Activated naive CD8-positive, alpha-beta T cell treated with anti-CD3 and anti-CD28 coated beads, Interleukin-2, amount 10 ng/mL, durations not matched to agents 7 days and 5 days (primary cell): ENCODE measurements at regions not wholly inside any gene's neighbourhood (a gene's known extent, or its start where the extent isn't known, plus 50 kb on each side); places are given as distances from the start of the nearest gene placed in this dataset.

Experiments used
- ATAC-seq: fragments of 150-1000 bp; cut with Tn5 transposase; one replicate; pipeline ENCODE4 v1.10.0; 2021; ENCODE audit warnings: low read depth, moderate library complexity
- POLR2A ChIA-PET: fragments of 350-600 bp; sonication (Branson Sonifier 250); formaldehyde crosslinking; loops from one replicate; lab custom pipeline; 2021; ENCODE audit warnings: antibody characterized with exemption; lab: Charles Lee
- DNase-seq: peaks from one replicate; pipeline ENCODE4 v3.0.0; 2021
- H3K27ac Mint-ChIP-seq: one replicate; pipeline ENCODE4 v1.8.0; 2022; ENCODE audit warnings: mild to moderate bottlenecking, mixed read lengths
- H3K27me3 Mint-ChIP-seq: one replicate; pipeline ENCODE4 v1.8.0; 2022; ENCODE audit warnings: mild to moderate bottlenecking, moderate library complexity, mixed read lengths
- H3K36me3 Mint-ChIP-seq: one replicate; pipeline ENCODE4 v1.8.0; 2021; ENCODE audit warnings: mild to moderate bottlenecking, mixed read lengths
- H3K4me1 Mint-ChIP-seq: one replicate; pipeline ENCODE4 v1.8.0; 2021; ENCODE audit warnings: mixed read lengths
- H3K4me3 Mint-ChIP-seq: one replicate; pipeline ENCODE4 v1.8.0; 2022; ENCODE audit warnings: mild to moderate bottlenecking, moderate library complexity, mixed read lengths
- H3K9me3 Mint-ChIP-seq: one replicate; pipeline ENCODE4 v1.8.0; 2021; ENCODE audit warnings: mixed read lengths

GRCh38 chr11:88398791-88399570 is 61.4 kb upstream of the CTSC start:
- Mint-ChIP-seq H3K9me3 (peaks cover 1% of the 10 kb centered on the region), H3K27ac (no peak overlapping the region), H3K36me3 (peaks cover 7% of the 10 kb centered on the region), H3K4me3 (no peak overlapping the region), H3K27me3 (no peaks in the 10 kb centered on the region), H3K4me1 (peaks cover 8% of the 10 kb centered on the region)
- ATAC-seq (no peak), DNase-seq (no peak)
- POLR2A ChIA-PET, result no interaction called here

DNA sequence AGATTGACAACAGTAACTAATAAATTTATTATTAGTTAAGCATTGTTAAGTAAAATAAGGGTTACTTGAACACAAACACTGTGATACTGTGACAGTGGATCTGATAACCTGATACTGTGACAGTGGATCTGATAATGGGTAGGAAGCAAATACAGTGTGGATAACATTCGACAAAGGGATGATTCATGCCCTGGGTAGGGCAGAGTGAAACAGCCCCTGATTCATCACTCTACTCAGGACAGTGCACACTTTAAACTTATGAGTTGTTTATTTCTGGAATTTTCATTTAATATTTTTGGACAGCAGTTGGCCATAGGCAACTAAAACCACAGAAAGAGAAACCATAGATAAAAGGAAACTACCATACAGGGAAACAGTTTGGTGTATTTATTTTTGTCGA is 60.8 kb upstream of the CTSC start:
- no peak overlapping the region for H3K4me3 Mint-ChIP-seq
- peaks cover 7% of the 10 kb centered on the region for H3K36me3 Mint-ChIP-seq
- no peak overlapping the region for H3K27ac Mint-ChIP-seq
- H3K27me3 Mint-ChIP-seq, result no peaks in the 10 kb centered on the region
- ATAC-seq (no peak), DNase-seq (no peak)
- POLR2A ChIA-PET, result no interaction called here
- peaks cover 1% of the 10 kb centered on the region for H3K9me3 Mint-ChIP-seq
- peaks cover 8% of the 10 kb centered on the region for H3K4me1 Mint-ChIP-seq

GRCh38 chr11:88390254-88390653 is 52.7 kb upstream of the CTSC start:
- Mint-ChIP-seq H3K4me3 (no peak overlapping the region), H3K27me3 (no peaks in the 10 kb centered on the region), H3K4me1 (no peaks in the 10 kb centered on the region), H3K9me3 (peaks cover 6% of the 10 kb centered on the region), H3K36me3 (peaks cover 8% of the 10 kb centered on the region), H3K27ac (no peak overlapping the region)
- POLR2A ChIA-PET, result no interaction called here
- DNase-seq, result no peak
- no peak for ATAC-seq

DNA sequence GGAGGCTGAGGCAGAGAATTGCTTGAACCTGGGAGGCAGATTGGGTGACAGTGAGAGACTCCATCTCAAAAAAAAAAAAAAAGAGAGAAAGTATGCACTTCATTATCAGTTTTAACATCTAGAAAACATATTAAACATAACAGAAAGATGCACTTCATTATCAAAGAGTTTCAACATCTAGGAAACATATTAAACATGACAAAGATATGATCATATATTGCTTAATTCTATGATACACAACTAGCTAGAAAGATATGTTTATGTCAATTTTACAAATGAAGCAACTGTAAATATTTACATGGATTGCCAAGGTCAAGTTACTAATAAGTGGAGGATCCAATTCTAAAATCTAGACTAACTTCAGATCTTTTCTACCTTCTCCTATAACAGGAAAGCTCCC is 50.4 kb upstream of the CTSC start:
- Mint-ChIP-seq H3K27me3 (no peaks in the 10 kb centered on the region), H3K27ac (no peak overlapping the region), H3K36me3 (peaks cover 8% of the 10 kb centered on the region), H3K4me1 (peaks cover 3% of the 10 kb centered on the region), H3K9me3 (peaks cover 6% of the 10 kb centered on the region), H3K4me3 (no peak overlapping the region)
- ATAC-seq, result no peak
- no peak for DNase-seq
- POLR2A ChIA-PET, result no interaction called here
